Prostate gland (tissue), 2 donors: ENCODE measurements at regions not wholly inside any gene's neighbourhood (a gene's known extent, or its start where the extent isn't known, plus 50 kb on each side); places are given as distances from the start of the nearest gene placed in this dataset.

Experiments
- CTCF ChIP-seq, 4 experiments: fragments of 200-600 bp in 2 of 4; fragments of 450-650 bp in 2 of 4; sonication (generic) in 2 of 4; IDR thresholded peaks; 1 replicate in 3 of 4; 2 replicates in 1 of 4; pipeline ENCODE4 v1.5.1; 2016 to 2019; ENCODE audit warnings: antibody characterized with exemption in 4 of 4, mild to moderate bottlenecking in 2 of 4, moderate library complexity in 2 of 4
- POLR2A ChIP-seq: fragments of 450-650 bp; IDR thresholded peaks from one replicate; pipeline ENCODE4 v1.6.1; 2016; ENCODE audit warnings: antibody characterized with exemption, mild to moderate bottlenecking
- POLR2AphosphoS5 ChIP-seq: sonication (generic); formaldehyde crosslinking; IDR thresholded peaks from one replicate; pipeline ENCODE4 v1.6.1; 2017; ENCODE audit warnings: antibody characterized with exemption

- TF ChIP-seq CTCF (IDR thresholded peaks at IDR 0.05) (no peak), POLR2AphosphoS5 (no peak), POLR2A (no peak)
Measured at GRCh38 chr22:46050451-46050845, 73.5 kb upstream of the WNT7B start.
